NOMO-1 treated with DMSO at 0.1 percent for 48 hours (cell line): ENCODE measurements at regions not wholly inside any gene's neighbourhood (a gene's known extent, or its start where the extent isn't known, plus 50 kb on each side); places are given as distances from the start of the nearest gene placed in this dataset.

ENCODE experiments used
- DNase-seq: peaks from one replicate; lab custom pipeline; 2025; ENCODE audit not compliant: unreplicated experiment; lab: John Stamatoyannopoulos, UW

- no peak for DNase-seq
These were observed 88.9 kb upstream of the CXCL14 start for GRCh38 chr5:135667673-135668072.

GRCh38 chr5:135667204-135667603 lies 88.4 kb upstream of the CXCL14 start:
- DNase-seq: no peak

GRCh38 chr5:135662683-135663082 lies 83.9 kb upstream of the CXCL14 start:
- DNase-seq: no peak

- DNase-seq: no peak
These were observed 83.3 kb upstream of the CXCL14 start for GRCh38 chr5:135662061-135662481.

- DNase-seq: no peak
These were observed 82.2 kb upstream of the CXCL14 start for GRCh38 chr5:135660826-135661575.

- no peak for DNase-seq
These were observed 78.9 kb upstream of the CXCL14 start for GRCh38 chr5:135657536-135658305.

GRCh38 chr5:135655468-135655815 lies 76.7 kb upstream of the CXCL14 start:
- no peak for DNase-seq

- DNase-seq: no peak
These were observed 76.1 kb upstream of the CXCL14 start for GRCh38 chr5:135654761-135655467.

GRCh38 chr5:135651156-135651555 lies 72.4 kb upstream of the CXCL14 start:
- no peak for DNase-seq

- no peak for DNase-seq
These were observed 71.3 kb upstream of the CXCL14 start for GRCh38 chr5:135650081-135650480.

- no peak for DNase-seq
These were observed 70.6 kb upstream of the CXCL14 start for GRCh38 chr5:135649435-135649834.

- DNase-seq: no peak
These were observed 69.3 kb upstream of the CXCL14 start for GRCh38 chr5:135648116-135648515.

- no peak for DNase-seq
These were observed 66.8 kb upstream of the CXCL14 start for GRCh38 chr5:135645336-135646180.

- no peak for DNase-seq
These were observed 66.0 kb upstream of the CXCL14 start for GRCh38 chr5:135644816-135645215.

GRCh38 chr5:135643881-135644766 lies 65.3 kb upstream of the CXCL14 start:
- DNase-seq: no peak

- no peak for DNase-seq
These were observed 64.1 kb upstream of the CXCL14 start for GRCh38 chr5:135642934-135643333.

- no peak for DNase-seq
These were observed 63.7 kb upstream of the CXCL14 start for GRCh38 chr5:135642488-135642870.

- DNase-seq: no peak
These were observed 63.1 kb upstream of the CXCL14 start for GRCh38 chr5:135641734-135642487.

GRCh38 chr5:135641319-135641718 lies 62.5 kb upstream of the CXCL14 start:
- no peak for DNase-seq
